Ascending aorta (tissue), 2 donors: ENCODE measurements at regions not wholly inside any gene's neighbourhood (a gene's known extent, or its start where the extent isn't known, plus 50 kb on each side); places are given as distances from the start of the nearest gene placed in this dataset.

Experiments used
- DNase-seq, 2 donors: peaks; one replicate each; pipeline ENCODE4 v3.0.0-alpha.2; 2019; ENCODE audit warnings: low spot score in 2 of 2
- H3K27ac ChIP-seq, 2 donors: fragments of 200-600 bp; sonication (generic); one replicate each; pipeline ENCODE4 v1.5.1; 2016 to 2017; ENCODE audit warnings: mild to moderate bottlenecking in 1 of 2
- H3K27me3 ChIP-seq: fragments of 200-600 bp; sonication (generic); one replicate; pipeline ENCODE4 v1.5.1; 2017
- H3K36me3 ChIP-seq, 2 donors: fragments of 200-600 bp; sonication (generic); one replicate each; pipeline ENCODE4 v1.5.1; 2016
- H3K4me1 ChIP-seq, 2 donors: fragments of 200-600 bp; sonication (generic); one replicate each; pipeline ENCODE4 v1.5.1; 2016 to 2017; ENCODE audit warnings: mild to moderate bottlenecking in 1 of 2
- H3K4me3 ChIP-seq, 2 donors: fragments of 200-600 bp; sonication (generic); one replicate each; pipeline ENCODE4 v1.5.1; 2016 to 2017; ENCODE audit warnings: mild to moderate bottlenecking in 1 of 2
- H3K9me3 ChIP-seq, 2 donors: fragments of 200-600 bp; sonication (generic); one replicate each; pipeline ENCODE4 v1.5.1; 2016
- intact Hi-C: fragments of 100-400 bp; cut with DNase I; formaldehyde crosslinking; loops from one replicate; pipeline ENCODE4 v1.15.1; 2023
- TF ChIP-seq, protein P1 (sequence below), 3 experiments: fragments of 200-600 bp in 2 of 3; fragments of 450-650 bp in 1 of 3; sonication (generic) in 2 of 3; IDR thresholded peaks; one replicate each; pipeline ENCODE4 v1.5.1; 2016 to 2019; ENCODE audit warnings: antibody characterized with exemption in 3 of 3, mild to moderate bottlenecking in 1 of 3, moderate library complexity in 1 of 3

DNA sequence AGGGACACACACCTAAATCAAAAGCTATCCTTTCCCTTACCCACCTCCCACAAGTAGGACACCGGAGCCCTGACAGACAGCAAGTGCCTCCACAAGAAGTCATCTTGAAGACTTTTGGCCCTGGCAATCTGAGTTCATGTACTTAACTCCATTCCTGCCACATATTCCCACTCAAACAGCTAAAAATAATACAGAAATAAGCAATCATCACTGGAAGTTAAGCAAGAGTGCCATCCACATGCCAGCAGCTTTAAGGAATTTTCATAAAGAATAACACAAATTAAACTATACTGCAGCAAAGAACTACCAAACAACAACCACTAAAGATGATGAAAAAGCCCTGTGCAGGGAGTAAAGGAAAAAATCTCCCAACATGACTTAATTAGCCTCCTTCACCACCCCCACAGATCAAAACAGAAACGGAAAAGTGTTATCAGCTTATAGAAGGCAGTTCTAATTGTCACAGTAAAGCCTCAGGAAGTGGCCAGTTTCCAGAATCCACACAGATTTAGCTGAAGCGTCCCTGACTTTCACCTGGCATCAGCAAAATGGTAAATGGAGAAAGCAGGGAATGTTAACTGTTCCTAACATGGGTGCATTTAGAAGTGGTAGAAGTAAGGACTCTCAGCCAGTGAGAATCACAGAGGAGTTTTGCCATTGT lies 343.9 kb downstream of the TBC1D4 start:
- no peak overlapping the region for H3K4me3 ChIP-seq
- intact Hi-C loops, result no loop called here
- H3K9me3 ChIP-seq, result peaks cover 0 to 7% of the 10 kb centered on the region in 2 donors
- no peaks in the 10 kb centered on the region for H3K27me3 ChIP-seq
- DNase-seq, result no peak
- TF ChIP-seq, protein P1, sequence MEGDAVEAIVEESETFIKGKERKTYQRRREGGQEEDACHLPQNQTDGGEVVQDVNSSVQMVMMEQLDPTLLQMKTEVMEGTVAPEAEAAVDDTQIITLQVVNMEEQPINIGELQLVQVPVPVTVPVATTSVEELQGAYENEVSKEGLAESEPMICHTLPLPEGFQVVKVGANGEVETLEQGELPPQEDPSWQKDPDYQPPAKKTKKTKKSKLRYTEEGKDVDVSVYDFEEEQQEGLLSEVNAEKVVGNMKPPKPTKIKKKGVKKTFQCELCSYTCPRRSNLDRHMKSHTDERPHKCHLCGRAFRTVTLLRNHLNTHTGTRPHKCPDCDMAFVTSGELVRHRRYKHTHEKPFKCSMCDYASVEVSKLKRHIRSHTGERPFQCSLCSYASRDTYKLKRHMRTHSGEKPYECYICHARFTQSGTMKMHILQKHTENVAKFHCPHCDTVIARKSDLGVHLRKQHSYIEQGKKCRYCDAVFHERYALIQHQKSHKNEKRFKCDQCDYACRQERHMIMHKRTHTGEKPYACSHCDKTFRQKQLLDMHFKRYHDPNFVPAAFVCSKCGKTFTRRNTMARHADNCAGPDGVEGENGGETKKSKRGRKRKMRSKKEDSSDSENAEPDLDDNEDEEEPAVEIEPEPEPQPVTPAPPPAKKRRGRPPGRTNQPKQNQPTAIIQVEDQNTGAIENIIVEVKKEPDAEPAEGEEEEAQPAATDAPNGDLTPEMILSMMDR (IDR thresholded peaks at IDR 0.05), result no peak
- H3K27ac ChIP-seq, result no peak overlapping the region
- no peaks in the 10 kb centered on the region for H3K4me1 ChIP-seq
- H3K36me3 ChIP-seq, result no peaks in the 10 kb centered on the region

DNA sequence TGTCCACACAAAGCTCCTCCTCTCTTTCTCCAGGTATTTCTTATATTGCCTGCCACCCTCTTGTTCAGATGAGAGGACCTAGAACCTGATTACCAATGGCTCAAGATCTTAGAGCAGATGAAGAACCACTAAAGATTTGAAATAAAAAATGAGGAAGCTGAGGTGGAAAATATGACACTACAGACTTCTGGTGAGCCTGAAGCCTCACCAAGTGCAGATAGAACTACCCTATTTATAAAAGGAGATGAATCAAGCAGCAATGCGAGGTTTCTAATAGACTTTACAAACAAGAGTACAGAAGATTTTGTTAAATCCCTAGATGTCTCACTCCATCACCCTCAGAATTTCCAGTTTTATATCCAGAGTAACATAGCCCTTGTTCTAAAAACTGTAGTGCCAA lies 345.8 kb downstream of the TBC1D4 start:
- Histone ChIP-seq H3K27me3 (no peaks in the 10 kb centered on the region), H3K9me3 (peaks cover 0 to 7% of the 10 kb centered on the region in 2 donors), H3K27ac (no peak overlapping the region), H3K4me1 (no peaks in the 10 kb centered on the region), H3K36me3 (no peaks in the 10 kb centered on the region), H3K4me3 (no peak overlapping the region)
- TF ChIP-seq, protein P1 (IDR thresholded peaks at IDR 0.05), result no peak
- intact Hi-C loops, result no loop called here
- DNase-seq, result no peak

DNA sequence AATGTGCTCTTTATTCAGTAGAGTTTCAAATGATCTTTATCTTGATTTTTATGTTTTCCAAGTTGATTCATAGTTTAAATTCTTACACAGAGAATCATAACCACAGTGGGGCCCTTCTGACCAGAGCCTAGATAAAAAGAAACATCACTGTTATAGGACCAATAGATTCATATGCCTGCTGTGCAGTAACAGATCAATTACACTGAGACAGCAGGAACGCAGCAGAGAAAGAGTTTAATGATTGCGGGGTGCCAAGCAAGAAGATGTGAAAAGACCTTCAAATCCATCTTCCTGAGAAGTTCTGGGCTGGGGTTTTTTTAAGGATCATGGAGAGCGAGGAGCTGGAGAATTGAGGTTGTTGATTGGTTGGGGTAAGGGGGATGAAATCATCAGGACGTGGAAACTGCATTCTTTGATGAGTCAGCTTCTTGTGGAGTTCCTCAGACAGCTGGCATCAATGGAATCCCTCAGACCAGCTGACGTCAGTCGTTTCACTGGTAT lies 346.6 kb downstream of the TBC1D4 start:
- H3K36me3 ChIP-seq, result no peaks in the 10 kb centered on the region
- TF ChIP-seq, protein P1 (IDR thresholded peaks at IDR 0.05), result no peak
- H3K4me3 ChIP-seq, result no peak overlapping the region
- DNase-seq, result no peak
- no peak overlapping the region for H3K27ac ChIP-seq
- peaks cover 0 to 7% of the 10 kb centered on the region in 2 donors for H3K9me3 ChIP-seq
- H3K4me1 ChIP-seq, result no peaks in the 10 kb centered on the region
- intact Hi-C loops, result no loop called here
- H3K27me3 ChIP-seq, result no peaks in the 10 kb centered on the region

DNA sequence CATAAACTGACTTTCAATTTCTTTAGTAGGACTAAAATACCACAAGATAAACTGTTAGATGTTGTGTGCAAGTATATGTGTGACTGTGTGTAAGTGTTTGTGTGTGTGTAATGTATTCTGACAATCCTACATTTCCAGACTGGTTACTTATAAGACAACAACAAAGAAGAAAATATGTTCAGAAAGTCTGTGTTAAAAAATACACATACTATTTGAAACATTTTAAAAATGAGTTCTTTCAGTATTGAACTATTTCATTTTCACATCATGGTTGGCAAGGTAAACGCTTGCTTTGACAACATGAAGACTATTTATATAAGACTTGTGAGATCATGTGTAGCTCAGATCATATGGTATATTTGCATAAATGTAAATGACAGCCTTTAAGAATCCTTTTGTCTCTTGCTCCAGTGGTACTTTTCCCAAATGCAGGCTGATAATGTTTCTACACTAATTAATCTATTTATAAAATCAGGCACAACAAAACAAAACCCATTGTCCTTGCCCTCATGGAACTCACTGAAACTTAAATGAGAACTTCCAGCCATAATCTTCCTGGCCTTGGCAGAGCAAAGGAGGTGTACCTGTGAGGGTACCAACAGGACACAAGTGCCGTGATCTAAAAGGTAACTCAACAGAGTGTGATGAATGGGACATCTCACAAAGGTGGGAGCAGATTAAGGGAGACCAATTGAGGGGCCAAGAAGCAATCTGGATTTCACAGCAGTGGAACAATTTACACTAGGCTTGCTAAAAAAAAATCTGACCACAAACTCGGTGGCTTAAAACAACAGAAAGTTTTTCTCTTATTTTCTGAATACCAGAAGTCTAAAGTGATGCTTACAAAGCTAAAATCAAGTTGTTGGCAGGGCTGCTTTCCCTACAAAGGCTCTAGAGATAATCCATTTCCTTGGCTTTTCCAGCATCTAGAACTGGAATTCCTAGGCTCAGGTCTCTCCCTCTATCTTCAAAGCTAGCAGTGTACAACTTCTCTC lies 349.0 kb downstream of the TBC1D4 start:
- H3K27me3 ChIP-seq, result no peaks in the 10 kb centered on the region

DNA sequence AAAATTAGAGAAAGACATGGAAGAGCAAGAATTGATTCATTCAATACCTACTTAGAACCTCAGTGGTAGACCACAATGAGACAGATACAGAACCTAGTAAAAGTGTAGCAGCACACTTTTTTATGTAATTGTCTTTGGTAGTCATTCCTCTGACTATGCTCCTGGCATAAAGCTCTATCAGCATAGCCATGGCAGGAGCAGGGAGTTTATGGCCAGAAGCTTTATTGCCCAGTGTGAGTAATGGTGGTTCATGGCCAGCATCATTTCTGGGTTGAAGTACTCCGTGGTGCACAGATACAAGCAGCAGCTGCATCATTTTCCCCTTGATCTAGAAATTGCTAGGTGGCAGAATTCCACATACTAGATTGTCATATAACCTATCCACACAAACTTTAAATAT lies 352.6 kb downstream of the TBC1D4 start:
- Histone ChIP-seq H3K27me3 (no peaks in the 10 kb centered on the region), H3K27ac (no peak overlapping the region), H3K36me3 (no peaks in the 10 kb centered on the region), H3K4me1 (no peaks in the 10 kb centered on the region), H3K4me3 (no peak overlapping the region), H3K9me3 (no peaks in the 10 kb centered on the region)
- TF ChIP-seq, protein P1 (IDR thresholded peaks at IDR 0.05), result no peak
- intact Hi-C loops, result no loop called here
- no peak for DNase-seq

More for the DNA sequence above, 349.0 kb downstream of the TBC1D4 start:
- no peaks in the 10 kb centered on the region for H3K4me1 ChIP-seq
- DNase-seq, result no peak
- TF ChIP-seq, protein P1 (IDR thresholded peaks at IDR 0.05), result no peak
- no peak overlapping the region for H3K4me3 ChIP-seq
- intact Hi-C loops, result no loop called here
- H3K9me3 ChIP-seq, result peaks cover 0 to 7% of the 10 kb centered on the region in 2 donors
- no peaks in the 10 kb centered on the region for H3K36me3 ChIP-seq
- no peak overlapping the region for H3K27ac ChIP-seq
